MM.1S (cell line): ENCODE measurements at regions not wholly inside any gene's neighbourhood (a gene's known extent, or its start where the extent isn't known, plus 50 kb on each side); places are given as distances from the start of the nearest gene placed in this dataset.

Source experiments
- DNase-seq: peaks from one replicate; pipeline ENCODE4 v3.0.0-alpha.2; 2015
- H2AFZ ChIP-seq: fragments of 300-600 bp; sonication (generic); 2 replicates; pipeline ENCODE4 v1.6.0; 2016; ENCODE audit warnings: antibody characterized with exemption, low read length
- H3F3A ChIP-seq: fragments of 300-600 bp; sonication (generic); 2 replicates; pipeline ENCODE4 v1.6.1; 2016; ENCODE audit warnings: mild to moderate bottlenecking, antibody characterized with exemption, low read length, moderate library complexity, mixed read lengths; ENCODE audit not compliant: insufficient read depth
- H3K27ac ChIP-seq: fragments of 300-600 bp; sonication (generic); 2 replicates; pipeline ENCODE4 v1.5.1; 2016; ENCODE audit warnings: mild to moderate bottlenecking, low read length
- H3K27me3 ChIP-seq: fragments of 300-600 bp; sonication (generic); replicated peaks from 2 replicates; pipeline ENCODE4 v1.6.0; 2016; ENCODE audit warnings: low read length; ENCODE audit not compliant: insufficient read depth
- H3K36me3 ChIP-seq: fragments of 300-600 bp; sonication (generic); replicated peaks from 2 replicates; pipeline ENCODE4 v1.6.1; 2016; ENCODE audit warnings: mild to moderate bottlenecking, low read length, mixed read lengths; ENCODE audit not compliant: insufficient read depth
- H3K4me1 ChIP-seq: fragments of 300-600 bp; sonication (generic); 2 replicates; pipeline ENCODE4 v1.6.1; 2016; ENCODE audit warnings: low read length, mixed read lengths
- H3K4me2 ChIP-seq: fragments of 300-600 bp; sonication (generic); 2 replicates; pipeline ENCODE4 v1.6.0; 2016; ENCODE audit warnings: low read depth, low read length
- H3K4me3 ChIP-seq: fragments of 300-600 bp; sonication (generic); 2 replicates; pipeline ENCODE4 v1.5.1; 2016; ENCODE audit warnings: low read length, mixed read lengths
- H3K79me2 ChIP-seq: fragments of 300-600 bp; sonication (generic); 2 replicates; pipeline ENCODE4 v1.6.1; 2016; ENCODE audit warnings: mixed run types, low read length, mixed read lengths
- H3K9ac ChIP-seq: fragments of 300-600 bp; sonication (generic); 2 replicates; pipeline ENCODE4 v1.6.1; 2016; ENCODE audit warnings: low read length, mixed read lengths
- H3K9me2 ChIP-seq: fragments of 300-600 bp; sonication (generic); replicated peaks from 2 replicates; pipeline ENCODE4 v1.6.1; 2016; ENCODE audit warnings: mild to moderate bottlenecking, low read length, mixed read lengths; ENCODE audit not compliant: insufficient read depth
- H3K9me3 ChIP-seq: fragments of 300-600 bp; sonication (generic); replicated peaks from 2 replicates; pipeline ENCODE4 v1.6.1; 2016; ENCODE audit warnings: mild to moderate bottlenecking, low read length, mixed read lengths; ENCODE audit not compliant: insufficient read depth
- H4K20me1 ChIP-seq: fragments of 300-600 bp; sonication (generic); 2 replicates; pipeline ENCODE4 v1.6.1; 2016; ENCODE audit warnings: mild to moderate bottlenecking, low read length, moderate library complexity, mixed read lengths; ENCODE audit not compliant: insufficient read depth
- CTCF ChIP-seq: fragments of 300-600 bp; sonication (generic); IDR thresholded peaks from 2 replicates; pipeline ENCODE4 v1.5.1; 2016; ENCODE audit warnings: antibody characterized with exemption, low read length, mixed read lengths
- EZH2 ChIP-seq: fragments of 300-600 bp; sonication (generic); optimal IDR thresholded peaks from 2 replicates; pipeline ENCODE3; 2017; ENCODE audit warnings: low read depth, mild to moderate bottlenecking, antibody characterized with exemption, low read length, mixed read lengths
- EZH2phosphoT487 ChIP-seq: fragments of 300-600 bp; sonication (generic); IDR thresholded peaks from 2 replicates; pipeline ENCODE4 v1.6.1; 2018; ENCODE audit warnings: antibody characterized with exemption, low read length

- Histone ChIP-seq H3K9me2 (no peaks in the 10 kb centered on the region), H3K79me2 (no peaks in the 10 kb centered on the region), H3K9ac (no peak overlapping the region), H3K36me3 (no peaks in the 10 kb centered on the region), H4K20me1 (no peaks in the 10 kb centered on the region), H3F3A (no peaks in the 10 kb centered on the region), H3K27me3 (no peaks in the 10 kb centered on the region), H3K4me1 (no peaks in the 10 kb centered on the region), H3K9me3 (no peaks in the 10 kb centered on the region), H3K27ac (no peak overlapping the region), H2AFZ (no peak overlapping the region), H3K4me3 (no peak overlapping the region), H3K4me2 (no peak overlapping the region)
- DNase-seq = no peak
- no peak for TF ChIP-seq CTCF
- no peak for TF ChIP-seq EZH2
- no peak for TF ChIP-seq EZH2phosphoT487
Observed at GRCh38 chr4:134393592-134393991, 192.0 kb upstream of the PABPC4L start.

- Histone ChIP-seq H3K9me2 (no peaks in the 10 kb centered on the region), H3K36me3 (no peaks in the 10 kb centered on the region), H3K27me3 (no peaks in the 10 kb centered on the region), H3K4me2 (no peak overlapping the region), H3K4me1 (no peaks in the 10 kb centered on the region), H3K79me2 (no peaks in the 10 kb centered on the region), H3F3A (no peaks in the 10 kb centered on the region), H3K9ac (no peak overlapping the region), H2AFZ (no peak overlapping the region), H3K4me3 (no peak overlapping the region), H4K20me1 (no peaks in the 10 kb centered on the region), H3K27ac (no peak overlapping the region), H3K9me3 (no peaks in the 10 kb centered on the region)
- TF ChIP-seq EZH2 = no peak
- TF ChIP-seq CTCF = no peak
- TF ChIP-seq EZH2phosphoT487 = no peak
- DNase-seq = no peak
Observed at GRCh38 chr4:134390319-134390718, 188.7 kb upstream of the PABPC4L start.

- no peaks in the 10 kb centered on the region for H3K79me2 ChIP-seq
- H3K9ac ChIP-seq = no peak overlapping the region
- no peak for DNase-seq
- H3K27ac ChIP-seq = no peak overlapping the region
- H3K9me2 ChIP-seq = no peaks in the 10 kb centered on the region
- no peaks in the 10 kb centered on the region for H3K27me3 ChIP-seq
- H3K4me3 ChIP-seq = no peak overlapping the region
- H3K9me3 ChIP-seq = no peaks in the 10 kb centered on the region
- no peaks in the 10 kb centered on the region for H3K4me1 ChIP-seq
- H3K4me2 ChIP-seq = no peak overlapping the region
- no peak overlapping the region for H2AFZ ChIP-seq
- H3K36me3 ChIP-seq = no peaks in the 10 kb centered on the region
- no peaks in the 10 kb centered on the region for H3F3A ChIP-seq
- TF ChIP-seq CTCF = no peak
- no peak for TF ChIP-seq EZH2phosphoT487
- no peak for TF ChIP-seq EZH2
- no peaks in the 10 kb centered on the region for H4K20me1 ChIP-seq
Observed at GRCh38 chr4:134388351-134388750, 186.8 kb upstream of the PABPC4L start.
